ENCODE measurements at regions not wholly inside any gene's neighbourhood (a gene's known extent, or its start where the extent isn't known, plus 50 kb on each side); places are given as distances from the start of the nearest gene placed in this dataset.
A peak's percentile ranks its signal among the peaks of the same experiment; 100 is the strongest.

- no peak for DNase-seq (ENCODE audit: extremely low read depth, low read depth)
Observed at GRCh38 chr10:33126742-33127141, 168.7 kb upstream of the ITGB1 start.

GRCh38 chr10:33125522-33126517, 167.8 kb upstream of the ITGB1 start:
- no peak for DNase-seq (ENCODE audit: extremely low read depth, low read depth)

GRCh38 chr10:33125111-33125510, 167.1 kb upstream of the ITGB1 start:
- no peak for DNase-seq (ENCODE audit: extremely low read depth, low read depth)

GRCh38 chr10:33123680-33124079, 165.7 kb upstream of the ITGB1 start:
- DNase-seq (ENCODE audit: extremely low read depth, low read depth) = no peak

GRCh38 chr10:33122014-33122809, 164.2 kb upstream of the ITGB1 start:
- DNase-seq (ENCODE audit: extremely low read depth, low read depth) = no peak

- no peak for DNase-seq (ENCODE audit: extremely low read depth, low read depth)
Observed at GRCh38 chr10:33120700-33121099, 162.7 kb upstream of the ITGB1 start.

- no peak for DNase-seq (ENCODE audit: extremely low read depth, low read depth)
Observed at GRCh38 chr10:33120275-33120674, 162.2 kb upstream of the ITGB1 start.

GRCh38 chr10:33117816-33118215, 159.8 kb upstream of the ITGB1 start:
- DNase-seq (ENCODE audit: extremely low read depth, low read depth) = no peak

GRCh38 chr10:33117230-33117629, 159.2 kb upstream of the ITGB1 start:
- no peak for DNase-seq (ENCODE audit: extremely low read depth, low read depth)

- peak; percentile 8 for DNase-seq (ENCODE audit: extremely low read depth, low read depth)
Observed at GRCh38 chr10:33115738-33116719, 158.0 kb upstream of the ITGB1 start.

- DNase-seq (ENCODE audit: extremely low read depth, low read depth) = no peak
Observed at GRCh38 chr10:33114451-33114952, 156.5 kb upstream of the ITGB1 start.

GRCh38 chr10:33113466-33113865, 155.4 kb upstream of the ITGB1 start:
- no peak for DNase-seq (ENCODE audit: extremely low read depth, low read depth)

- DNase-seq (ENCODE audit: extremely low read depth, low read depth) = no peak
Observed at GRCh38 chr10:33112831-33113455, 154.9 kb upstream of the ITGB1 start.

- no peak for DNase-seq (ENCODE audit: extremely low read depth, low read depth)
Observed at GRCh38 chr10:33111488-33112051, 153.5 kb upstream of the ITGB1 start.

- DNase-seq (ENCODE audit: extremely low read depth, low read depth) = no peak
Observed at GRCh38 chr10:33109788-33110469, 151.9 kb upstream of the ITGB1 start.

- DNase-seq (ENCODE audit: extremely low read depth, low read depth) = no peak
Observed at GRCh38 chr10:33109384-33109783, 151.4 kb upstream of the ITGB1 start.

GRCh38 chr10:33107953-33108352, 149.9 kb upstream of the ITGB1 start:
- DNase-seq (ENCODE audit: extremely low read depth, low read depth) = no peak

- DNase-seq (ENCODE audit: extremely low read depth, low read depth) = no peak
Observed at GRCh38 chr10:33106767-33107166, 148.7 kb upstream of the ITGB1 start.

GRCh38 chr10:33103863-33104379, 145.9 kb upstream of the ITGB1 start:
- DNase-seq (ENCODE audit: extremely low read depth, low read depth) = no peak

Data from NCI-H460 (cell line).